Fibroblast of skin of right quadriceps (primary cell): ENCODE measurements at regions not wholly inside any gene's neighbourhood (a gene's known extent, or its start where the extent isn't known, plus 50 kb on each side); places are given as distances from the start of the nearest gene placed in this dataset.

Source experiments
- DNase-seq: peaks from one replicate; pipeline ENCODE4 v3.0.0-alpha.2; 2013

GRCh38 chr1:186620566-186621350 lies 59.5 kb downstream of the PTGS2 start:
- peak; percentile 98 for DNase-seq

- peak; percentile 82 for DNase-seq
These were observed 61.6 kb downstream of the PTGS2 start for GRCh38 chr1:186618401-186619170.

GRCh38 chr1:186617926-186618325 lies 62.3 kb downstream of the PTGS2 start:
- DNase-seq = no peak

GRCh38 chr1:186616511-186616910 lies 63.7 kb downstream of the PTGS2 start:
- DNase-seq = no peak

GRCh38 chr1:186615332-186615731 lies 64.9 kb downstream of the PTGS2 start:
- DNase-seq = no peak

GRCh38 chr1:186611156-186611555 lies 69.1 kb downstream of the PTGS2 start:
- no peak for DNase-seq

GRCh38 chr1:186609183-186609582 lies 71.0 kb downstream of the PTGS2 start:
- DNase-seq = no peak

GRCh38 chr1:186605762-186606350 lies 74.4 kb downstream of the PTGS2 start:
- peak; percentile 80 for DNase-seq

- peak; percentile 24 for DNase-seq
These were observed 84.3 kb downstream of the PTGS2 start for GRCh38 chr1:186595969-186596368.

- DNase-seq = no peak
These were observed 101.8 kb downstream of the PTGS2 start for GRCh38 chr1:186578325-186579016.

GRCh38 chr1:186577633-186578032 lies 102.6 kb downstream of the PTGS2 start:
- no peak for DNase-seq

- no peak for DNase-seq
These were observed 103.0 kb downstream of the PTGS2 start for GRCh38 chr1:186577216-186577615.

GRCh38 chr1:186575348-186575747 lies 104.9 kb downstream of the PTGS2 start:
- DNase-seq = peak; percentile 79

GRCh38 chr1:186574926-186575325 lies 105.3 kb downstream of the PTGS2 start:
- no peak for DNase-seq

GRCh38 chr1:186572509-186572908 lies 107.7 kb downstream of the PTGS2 start:
- DNase-seq = no peak

- DNase-seq = no peak
These were observed 108.5 kb downstream of the PTGS2 start for GRCh38 chr1:186571771-186572170.

- DNase-seq = peak; percentile 76
These were observed 108.9 kb upstream of the PDC start for GRCh38 chr1:186569856-186570255.

GRCh38 chr1:186568221-186568620 lies 107.3 kb upstream of the PDC start:
- DNase-seq = no peak

GRCh38 chr1:186566140-186566855 lies 105.4 kb upstream of the PDC start:
- peak; percentile 46 for DNase-seq

- DNase-seq = no peak
These were observed 103.7 kb upstream of the PDC start for GRCh38 chr1:186564582-186564981.

- peak; percentile 84 for DNase-seq
These were observed 98.7 kb upstream of the PDC start for GRCh38 chr1:186559601-186560116.

GRCh38 chr1:186557147-186557777 lies 96.3 kb upstream of the PDC start:
- DNase-seq = no peak
